ENCODE measurements at regions not wholly inside any gene's neighbourhood (a gene's known extent, or its start where the extent isn't known, plus 50 kb on each side); places are given as distances from the start of the nearest gene placed in this dataset.

DNA sequence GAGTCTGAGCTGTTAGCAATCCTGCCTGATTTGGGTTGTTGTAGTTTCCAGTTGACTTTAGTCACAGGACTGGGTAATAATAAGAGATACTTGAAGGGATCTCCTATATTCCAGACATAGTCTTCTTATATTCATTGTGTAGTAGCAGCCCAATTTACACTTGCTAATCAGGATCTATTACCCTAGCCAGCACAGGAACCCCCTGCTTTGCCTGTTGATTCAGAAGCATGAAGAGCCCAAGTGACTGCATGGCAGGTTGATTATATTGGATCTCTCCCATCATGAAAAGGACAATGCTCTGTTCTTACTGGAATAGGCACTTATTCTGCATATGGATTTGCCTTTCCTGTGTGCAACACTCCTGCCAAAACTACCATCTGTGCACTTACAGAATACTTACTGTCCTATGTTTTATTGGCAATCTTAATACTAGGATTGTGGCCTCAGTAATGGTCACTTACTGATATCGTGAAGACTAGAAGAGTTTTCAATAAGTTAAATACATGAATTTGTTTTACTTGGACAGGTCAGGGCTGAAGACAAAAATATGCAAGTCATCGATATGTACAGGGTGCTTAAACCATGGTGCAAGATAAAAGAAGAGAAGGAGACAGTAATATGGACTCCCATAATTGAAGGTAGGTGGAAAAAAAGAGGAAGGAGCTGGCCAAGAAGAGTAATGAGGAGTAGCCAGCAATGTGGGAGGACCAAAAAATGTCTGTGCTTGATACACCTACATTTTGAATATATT, 304.1 kb downstream of the MCTP2 start:
- no peak for DNase-seq (ENCODE audit: low read depth)

DNA sequence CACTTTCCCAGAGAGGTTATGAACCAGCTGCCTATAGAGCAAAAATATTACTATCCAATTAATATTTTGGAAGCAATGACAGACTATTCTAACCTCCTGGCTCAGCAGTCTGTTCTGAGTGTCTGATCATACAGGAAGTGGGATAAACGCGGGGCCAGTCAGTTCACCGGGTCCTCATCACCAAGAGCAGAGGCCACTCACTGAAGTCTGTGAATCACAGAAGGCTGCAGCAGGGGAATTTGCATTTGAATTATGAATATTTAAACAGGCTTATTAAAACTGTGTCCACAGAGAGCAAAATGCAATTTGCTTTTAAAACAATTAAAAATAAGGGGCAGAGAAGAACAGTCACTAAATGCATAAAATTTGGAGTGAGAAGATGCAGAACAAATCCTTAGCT, 305.2 kb downstream of the MCTP2 start:
- DNase-seq (ENCODE audit: low read depth): no peak

DNA sequence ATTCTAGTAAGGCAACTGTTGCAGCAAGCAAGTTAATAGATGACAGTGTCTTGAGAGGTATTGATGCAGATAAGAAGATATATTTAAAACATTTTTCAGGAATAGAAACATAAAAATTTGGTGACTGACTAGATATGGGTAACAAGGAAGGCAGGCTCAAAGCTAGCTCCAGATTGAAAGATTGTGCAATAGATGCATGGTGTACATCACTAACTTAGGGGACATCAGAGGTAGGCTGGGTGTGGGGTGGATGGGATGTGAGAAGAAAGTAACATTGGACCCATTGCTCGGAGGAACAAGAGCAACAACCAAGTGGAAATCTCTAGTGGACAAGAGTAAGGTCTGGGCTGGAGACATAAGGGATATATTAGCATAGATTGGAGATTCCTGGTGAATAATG, 306.9 kb downstream of the MCTP2 start:
- no peak for DNase-seq (ENCODE audit: low read depth)

DNA sequence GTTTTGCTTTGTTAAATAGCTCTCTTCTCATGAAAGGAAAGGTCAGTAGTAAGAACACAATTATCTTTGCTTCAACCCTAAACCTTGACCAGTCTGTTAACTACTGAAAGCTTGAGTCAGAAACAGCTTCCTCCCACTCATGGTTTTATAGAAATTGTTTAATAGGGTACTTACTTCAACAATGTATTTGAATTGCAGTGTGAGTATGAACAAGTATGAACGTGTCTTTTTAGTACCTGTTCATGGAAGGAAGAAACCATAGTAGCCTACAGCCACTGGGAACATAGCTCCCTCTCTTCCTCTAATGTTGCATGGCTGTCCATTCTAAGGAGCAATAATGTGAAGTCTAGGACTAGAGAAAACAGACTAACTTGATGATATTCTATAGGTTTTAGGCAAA, 311.0 kb downstream of the MCTP2 start:
- DNase-seq (ENCODE audit: low read depth): no peak

DNA sequence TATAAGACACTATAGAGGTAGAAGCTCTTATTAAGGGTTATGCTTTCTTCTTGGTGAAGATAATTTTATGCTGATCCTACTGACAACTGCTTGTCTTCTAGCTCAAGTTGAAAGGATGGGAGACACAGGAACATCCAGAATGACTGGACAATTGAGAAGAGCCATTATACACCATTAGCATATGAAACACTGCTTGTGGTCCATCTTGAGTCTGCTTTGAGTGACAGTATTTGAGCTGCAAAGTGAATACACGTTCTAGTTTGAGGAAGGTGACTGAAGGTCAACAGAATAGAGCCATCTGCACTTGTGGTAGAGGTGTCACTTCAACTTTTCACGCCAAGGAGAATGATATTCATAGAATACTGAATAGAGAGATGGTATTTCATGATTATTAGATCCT, 315.4 kb downstream of the MCTP2 start:
- no peak for DNase-seq (ENCODE audit: low read depth)

DNA sequence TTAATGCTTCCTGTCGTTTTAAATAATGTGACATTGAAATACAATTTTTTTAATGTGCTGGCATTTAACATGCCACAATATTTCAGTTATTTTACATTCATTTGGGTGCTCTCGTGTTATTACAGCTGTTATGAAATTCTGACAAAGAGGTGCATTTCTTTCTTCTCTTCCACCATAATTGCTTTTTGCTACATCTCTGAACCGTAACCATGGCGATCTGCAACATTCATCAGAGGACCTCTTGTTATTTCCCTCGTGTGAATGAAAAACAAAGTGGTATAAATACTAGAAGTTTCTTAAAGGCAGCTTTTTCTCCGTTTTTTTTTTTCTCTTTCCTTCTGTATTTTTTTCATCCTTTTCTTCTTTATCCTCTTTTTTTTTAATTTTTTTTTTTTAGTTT, 316.4 kb downstream of the MCTP2 start:
- no peak for DNase-seq (ENCODE audit: low read depth)

DNA sequence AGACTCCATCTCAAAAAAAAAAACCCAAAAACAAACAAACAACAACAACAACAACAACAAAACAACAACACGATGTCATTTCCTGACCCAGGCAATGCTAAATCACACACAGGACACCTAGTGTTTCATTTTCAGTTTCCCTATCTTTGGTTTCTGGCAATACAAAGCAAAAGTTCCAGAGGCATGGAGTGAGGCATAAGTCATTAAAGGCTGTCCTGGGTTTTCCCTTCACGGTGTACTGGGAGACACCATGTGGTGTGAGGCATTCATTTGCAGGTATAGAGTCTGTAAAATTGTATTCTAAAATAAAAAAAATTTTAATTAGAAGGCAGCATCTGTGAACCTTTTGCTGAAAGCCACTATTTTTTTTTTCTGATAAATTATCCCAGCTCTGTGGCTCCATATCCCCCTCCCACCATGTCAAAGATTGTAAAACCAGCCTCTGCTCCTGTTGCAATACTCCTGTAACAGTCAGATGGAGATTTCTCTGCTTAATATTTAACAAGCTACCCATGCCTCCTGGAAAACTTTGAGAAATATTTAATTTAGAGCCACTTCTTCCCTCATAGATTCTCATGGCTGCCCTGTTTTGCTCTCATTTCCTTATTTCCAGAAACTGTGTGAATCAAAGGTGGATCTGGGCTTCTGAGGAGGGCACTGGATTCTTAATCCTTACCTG, 324.6 kb downstream of the MCTP2 start:
- no peak for DNase-seq (ENCODE audit: low read depth)

DNA sequence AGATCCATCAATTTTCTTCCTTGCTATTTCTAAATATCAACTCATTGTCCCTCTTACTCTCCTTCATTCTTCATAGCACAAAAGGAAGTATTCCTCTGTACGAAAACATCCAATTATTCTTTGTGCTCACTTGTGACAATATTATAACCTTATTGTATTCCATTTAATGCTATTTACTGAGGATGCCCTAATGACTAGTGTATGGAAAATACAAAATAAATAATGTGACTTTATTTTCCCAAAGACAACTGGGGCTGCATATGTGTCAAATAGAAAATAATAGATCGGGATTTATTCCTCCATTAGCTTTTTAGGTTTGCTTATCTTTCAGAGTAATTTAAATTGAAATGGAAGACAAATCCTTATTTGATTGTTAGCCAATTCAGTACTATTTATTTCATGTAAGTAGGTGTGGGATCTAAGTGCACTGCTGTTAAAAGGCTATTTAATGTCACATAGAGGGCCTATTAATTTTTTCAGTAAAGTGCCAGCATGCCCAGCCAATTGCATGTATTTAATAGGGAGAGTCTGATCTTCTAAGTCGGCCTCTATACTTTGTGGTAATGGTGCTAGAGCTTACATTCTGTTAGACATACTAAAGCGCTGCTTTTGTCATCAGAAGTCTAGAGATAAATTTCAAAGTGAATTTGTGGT, 329.8 kb downstream of the MCTP2 start:
- no peak for DNase-seq (ENCODE audit: low read depth)

DNA sequence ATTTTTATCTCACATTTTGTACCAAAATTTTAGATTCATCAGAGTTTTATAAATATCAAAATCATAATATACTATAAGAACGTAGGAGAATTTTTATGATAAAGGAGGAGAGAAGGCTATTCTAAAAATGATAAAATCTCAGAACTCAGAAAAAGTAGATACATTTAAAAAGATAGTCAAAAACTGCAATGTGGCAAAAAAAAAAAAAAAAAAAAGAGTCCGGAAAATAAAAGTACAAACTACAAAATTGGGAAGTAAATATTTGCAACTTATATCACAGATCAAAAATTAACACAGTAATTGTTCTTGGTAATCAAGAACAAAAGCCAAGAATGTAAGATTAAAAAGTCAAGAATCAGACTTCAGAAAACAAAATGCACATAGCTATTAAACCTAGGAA, 332.1 kb downstream of the MCTP2 start:
- no peak for DNase-seq (ENCODE audit: low read depth)

DNA sequence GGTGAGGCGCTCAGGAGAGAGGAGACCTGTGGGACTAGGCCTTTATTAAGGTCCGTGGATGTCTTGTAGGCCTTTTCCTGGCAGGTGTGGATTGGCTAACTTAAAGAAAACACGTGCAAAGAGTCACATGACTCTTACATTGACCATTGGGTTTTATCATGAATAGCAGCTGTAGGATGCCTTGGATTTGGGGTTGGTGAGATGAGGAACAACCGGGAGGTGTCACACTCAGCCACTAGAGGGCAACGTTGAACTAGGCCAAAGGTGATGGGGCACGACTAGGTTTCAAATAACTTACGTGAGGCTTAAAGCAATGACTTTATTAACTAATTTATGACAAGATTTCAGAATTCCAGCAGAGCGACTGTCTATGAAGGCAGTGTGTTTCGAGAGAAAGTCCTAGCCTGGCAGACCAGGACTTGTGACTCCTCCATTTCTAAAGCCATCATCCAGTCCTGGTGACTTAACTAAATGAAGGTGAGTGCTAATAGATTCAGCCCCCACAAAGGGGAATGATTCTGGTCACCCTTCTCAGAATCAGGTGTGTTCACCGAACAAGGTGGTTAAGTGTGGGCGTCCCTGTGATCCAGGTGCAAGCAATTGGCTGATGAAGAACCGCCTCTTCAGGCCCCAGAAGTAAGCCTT, 345.6 kb downstream of the MCTP2 start:
- no peak for DNase-seq (ENCODE audit: low read depth)

DNA sequence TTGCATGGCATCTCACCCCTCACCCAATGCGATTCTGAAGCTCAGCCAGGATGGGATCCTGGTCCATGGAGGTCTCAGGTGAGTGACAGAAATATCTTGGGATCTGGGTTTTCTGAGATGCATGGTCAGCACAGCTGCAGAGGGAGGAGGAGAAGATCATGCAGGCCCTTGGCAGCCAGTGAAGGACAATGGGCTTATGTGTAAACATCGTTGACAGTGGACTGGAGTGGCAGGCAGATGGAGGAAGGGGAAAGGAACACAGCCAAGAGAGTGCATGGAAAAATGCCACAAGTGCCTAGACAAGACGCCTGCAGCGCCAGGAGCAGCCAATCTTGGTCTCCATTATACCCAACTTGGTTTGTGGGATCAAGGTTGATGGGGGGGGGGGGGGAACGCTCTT, 347.9 kb downstream of the MCTP2 start:
- DNase-seq (ENCODE audit: low read depth): no peak

DNA sequence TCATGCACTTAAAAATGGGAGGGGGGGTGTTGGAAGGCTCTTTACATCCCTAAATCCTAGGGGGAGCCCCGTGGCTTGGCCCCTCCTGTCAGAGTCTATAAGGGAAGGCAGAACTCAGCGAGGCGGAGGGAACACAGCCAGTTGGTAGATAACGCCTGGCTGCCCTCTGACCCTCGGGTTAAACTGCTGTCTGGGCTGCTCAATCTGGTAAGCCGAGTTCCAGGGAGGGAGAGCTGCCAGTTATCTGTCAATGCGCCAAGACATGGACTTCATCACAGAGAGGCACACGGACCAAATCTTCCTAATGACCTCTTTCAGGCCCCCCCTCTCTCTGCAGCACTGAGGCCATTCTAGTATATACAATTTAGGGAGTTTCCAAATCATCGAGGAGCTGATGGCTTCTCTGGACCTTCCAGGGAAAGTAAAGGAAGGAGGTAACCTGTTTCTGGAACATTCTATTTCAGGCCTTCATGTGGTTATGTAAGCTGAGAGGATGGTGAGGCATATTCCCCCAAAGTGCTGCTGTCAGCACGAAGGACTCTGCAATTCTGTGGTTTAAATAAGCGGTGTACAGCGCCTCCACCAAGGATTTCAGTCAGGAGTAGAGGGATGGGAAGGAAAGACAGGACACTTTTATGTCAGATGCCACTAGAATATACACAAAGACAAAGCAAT, 349.0 kb downstream of the MCTP2 start:
- DNase-seq (ENCODE audit: low read depth): no peak

DNA sequence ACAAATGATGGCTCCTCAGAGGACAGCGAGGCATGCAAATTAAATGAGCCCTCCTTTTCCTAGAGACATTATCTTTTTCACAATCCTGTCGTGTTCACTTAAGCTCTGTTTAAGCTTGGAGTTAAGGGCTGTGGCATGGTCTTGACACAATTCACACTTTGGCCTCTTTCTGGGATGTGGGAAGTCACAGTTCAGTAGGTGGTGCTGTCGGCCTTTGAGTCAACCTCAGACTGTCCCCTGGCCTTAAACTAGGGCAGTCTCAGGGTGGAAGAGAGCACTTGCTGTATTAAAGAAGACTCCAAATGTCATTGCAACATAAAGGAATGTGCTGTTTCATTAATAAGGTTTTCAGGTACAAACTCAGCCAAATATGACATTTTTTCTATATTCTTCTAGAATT, 351.0 kb downstream of the MCTP2 start:
- no peak for DNase-seq (ENCODE audit: low read depth)

DNA sequence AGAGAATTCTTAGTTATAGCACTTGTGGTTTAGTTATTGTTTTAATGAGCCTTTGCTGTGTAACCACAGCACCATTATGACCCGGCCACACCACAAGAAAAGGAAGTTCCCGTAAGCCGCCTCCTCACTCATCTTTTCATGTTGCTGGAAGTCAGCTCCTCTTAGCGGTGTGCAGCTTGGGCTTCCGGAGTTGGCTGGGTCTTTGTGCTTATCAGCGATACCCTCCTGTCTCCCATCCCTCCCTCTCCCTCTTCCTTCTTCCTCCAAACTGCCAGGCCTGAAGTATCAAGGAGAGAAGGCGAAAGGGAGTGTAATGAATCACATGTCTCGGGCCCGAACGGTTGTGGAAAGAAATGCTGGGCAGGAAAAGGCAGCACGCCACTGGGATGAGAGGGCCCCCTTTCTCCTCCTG, 353.5 kb downstream of the MCTP2 start:
- no peak for DNase-seq (ENCODE audit: low read depth)

DNA sequence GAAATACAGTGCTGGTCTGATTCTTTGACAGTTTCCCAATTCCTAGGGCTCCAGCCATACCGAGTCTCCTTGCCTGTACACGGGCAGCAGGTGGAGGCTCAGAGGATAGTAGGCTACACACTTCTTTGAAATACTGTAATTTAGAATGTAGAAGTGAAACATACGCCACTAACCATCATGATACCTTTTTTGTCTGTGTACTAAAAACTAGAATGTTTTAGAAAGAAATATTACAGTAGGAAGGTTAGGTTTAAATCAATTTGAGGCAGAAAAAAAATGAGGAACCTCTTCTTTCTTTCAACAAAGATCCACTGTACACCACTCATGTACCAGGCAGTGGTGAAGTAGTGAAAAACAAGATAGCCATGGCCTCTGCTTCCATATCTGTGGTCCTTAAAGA, 354.7 kb downstream of the MCTP2 start:
- no peak for DNase-seq (ENCODE audit: low read depth)

DNA sequence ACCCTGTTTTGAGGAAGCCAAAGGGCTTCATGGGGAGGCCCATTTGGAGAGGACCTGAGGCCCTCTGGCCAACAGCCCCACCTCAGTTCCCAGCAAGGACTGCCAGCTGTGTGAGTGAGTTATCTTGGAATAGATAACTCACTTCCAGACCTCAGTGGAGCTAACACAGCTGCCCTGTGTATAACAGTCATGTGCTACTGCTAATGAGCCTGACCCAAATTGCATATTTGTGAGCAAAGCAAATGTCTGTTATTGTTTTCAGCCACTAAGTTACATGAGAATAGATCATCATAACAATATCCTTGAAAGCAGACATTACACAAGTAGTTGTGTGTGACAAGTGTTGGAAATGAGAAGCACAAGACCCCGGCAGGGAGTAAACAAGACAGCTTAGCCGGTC, 355.8 kb downstream of the MCTP2 start:
- DNase-seq (ENCODE audit: low read depth): no peak

DNA sequence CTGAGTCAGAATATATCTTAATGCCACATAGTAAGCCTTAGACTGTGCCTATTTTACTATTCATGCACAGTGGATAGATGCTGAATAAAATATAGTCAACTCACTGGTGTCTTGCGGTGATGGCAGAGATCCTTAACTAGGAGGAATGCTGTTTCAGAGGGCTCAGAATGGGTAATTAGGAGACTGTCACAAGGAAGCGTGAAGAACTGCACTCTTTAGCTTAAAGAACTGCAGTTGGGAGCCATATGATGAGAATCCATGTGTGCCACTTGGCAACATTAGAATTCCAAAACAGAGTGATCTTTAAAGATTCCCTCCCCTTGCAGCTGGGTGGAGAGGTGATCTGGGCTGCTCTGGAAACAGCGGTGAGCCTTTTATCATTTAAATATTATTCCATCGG, 357.6 kb downstream of the MCTP2 start:
- no peak for DNase-seq (ENCODE audit: low read depth)

DNA sequence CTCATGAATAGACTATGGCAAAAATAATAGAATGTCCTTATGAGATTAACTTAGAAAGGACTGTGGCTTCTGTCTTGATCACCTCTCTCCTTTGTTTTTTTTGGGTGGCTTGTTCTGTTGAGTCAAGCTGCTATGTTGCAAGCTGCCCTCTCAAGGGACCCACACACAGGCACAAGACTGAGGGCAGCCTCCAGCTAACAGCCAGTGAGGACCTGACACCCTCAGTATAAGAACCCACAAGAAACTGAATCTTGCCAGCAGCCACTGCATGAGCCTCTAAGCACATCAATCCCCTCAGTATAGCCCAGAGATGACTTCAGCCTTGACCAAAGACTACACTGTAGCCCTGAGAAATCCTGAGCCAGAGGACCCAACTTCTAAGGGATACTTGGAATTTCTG, 361.1 kb downstream of the MCTP2 start:
- DNase-seq (ENCODE audit: low read depth): no peak

DNA sequence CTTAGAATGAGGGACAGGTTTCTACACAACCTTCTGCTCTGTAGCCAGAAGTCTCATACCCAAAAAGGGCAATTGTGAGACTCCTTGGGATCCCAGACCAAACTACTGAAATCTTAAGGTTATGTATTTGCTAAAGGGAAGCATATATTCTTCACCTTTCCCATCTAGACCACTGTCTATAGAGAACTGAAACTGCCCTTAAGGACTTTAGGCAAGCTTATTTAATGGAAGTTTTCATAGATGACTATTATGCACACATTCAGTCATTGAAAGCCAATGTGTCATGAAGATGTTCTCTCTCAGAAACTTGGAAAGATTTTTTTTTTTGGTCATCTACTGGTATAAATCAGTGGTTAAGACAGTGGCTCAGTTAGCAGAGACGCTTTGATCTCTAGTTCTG, 365.3 kb downstream of the MCTP2 start:
- no peak for DNase-seq (ENCODE audit: low read depth)

DNA sequence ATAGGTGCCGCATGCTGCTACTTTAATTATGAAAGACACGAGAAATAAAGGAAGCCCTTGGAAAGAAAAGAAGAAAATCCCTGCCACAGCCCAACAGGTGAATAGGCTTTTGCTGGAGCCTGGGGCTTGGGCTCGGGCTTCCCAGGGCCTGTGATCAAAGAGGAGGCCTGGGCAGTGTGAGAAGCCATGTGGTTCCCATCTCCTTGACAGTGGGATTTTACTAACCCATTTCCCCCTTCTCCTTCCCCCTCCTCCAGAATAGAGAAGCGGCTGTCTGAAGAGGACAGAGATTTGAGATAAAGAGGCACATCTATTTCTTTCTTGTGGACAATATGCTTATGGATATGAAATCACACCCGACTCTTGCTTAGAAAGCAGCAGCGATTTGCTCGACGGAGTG, 369.1 kb downstream of the MCTP2 start:
- no peak for DNase-seq (ENCODE audit: low read depth)

DNA sequence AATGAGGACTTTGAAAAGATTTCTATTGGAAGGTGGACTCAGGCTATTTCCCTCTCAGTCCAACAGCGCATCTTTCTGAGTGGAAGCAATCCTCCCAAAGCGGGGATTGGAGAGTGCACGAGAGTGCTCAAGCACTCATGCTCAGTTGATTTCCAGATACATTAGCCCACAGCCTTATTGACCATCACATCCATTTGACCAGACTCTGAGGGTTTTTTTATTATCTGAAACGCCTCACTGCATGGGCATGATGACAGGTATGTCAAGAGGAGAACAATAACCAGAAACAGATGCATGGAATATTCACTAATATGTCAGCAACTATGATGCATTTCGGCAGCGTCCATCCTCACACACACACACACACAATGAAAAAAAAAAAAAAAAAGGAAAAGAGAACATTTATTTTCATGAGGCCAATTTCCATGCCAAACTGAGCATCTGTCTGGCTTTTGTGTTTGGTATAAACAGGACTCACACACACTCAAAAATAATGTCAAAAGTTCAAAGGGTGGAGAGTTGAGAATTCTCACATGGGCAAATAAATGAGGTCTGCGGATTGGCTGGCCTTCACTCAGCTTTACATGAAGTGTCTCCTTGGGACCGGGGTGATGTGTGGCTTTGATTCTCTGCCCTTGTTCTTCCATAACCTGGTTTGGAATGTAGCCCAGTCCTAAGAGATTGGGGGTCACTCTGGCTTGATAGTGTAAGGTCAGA, 371.6 kb downstream of the MCTP2 start:
- DNase-seq (ENCODE audit: low read depth): no peak

DNA sequence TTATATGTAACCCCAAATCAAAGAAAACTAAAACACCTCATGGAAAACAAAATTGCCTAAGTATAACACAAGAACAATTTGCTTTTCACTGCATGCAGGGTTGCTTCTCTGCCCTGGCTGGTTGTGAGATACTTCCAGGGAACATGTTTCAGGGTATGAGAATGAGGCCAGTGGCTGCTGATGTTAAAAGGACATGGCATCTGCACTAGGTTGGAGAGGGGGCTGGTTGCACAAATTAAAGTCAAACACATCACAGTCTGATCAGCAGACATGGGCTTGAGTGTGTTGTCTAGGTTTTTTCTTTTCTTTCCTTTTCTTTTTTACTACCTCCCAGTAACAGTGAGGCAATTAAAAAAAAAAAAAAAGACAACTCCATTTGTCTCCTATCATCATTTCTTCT, 374.9 kb downstream of the MCTP2 start:
- no peak for DNase-seq (ENCODE audit: low read depth)
